GM10266 (cell line): ENCODE measurements at regions not wholly inside any gene's neighbourhood (a gene's known extent, or its start where the extent isn't known, plus 50 kb on each side); places are given as distances from the start of the nearest gene placed in this dataset.

Experiments used
- DNase-seq: peaks from one replicate; pipeline ENCODE4 v3.0.0; 2012; ENCODE audit errors: extremely low spot score
- CTCF ChIP-seq: IDR thresholded peaks from 2 replicates; pipeline ENCODE4 v1.5.1; 2012; ENCODE audit warnings: mild to moderate bottlenecking, low read depth; ENCODE audit not compliant: control insufficient read depth, insufficient read depth; ENCODE audit errors: missing control alignments

GRCh38 chr12:92295523-92295922, 149.9 kb upstream of the BTG1 start:
- DNase-seq: no peak
- TF ChIP-seq CTCF: no peak

GRCh38 chr12:92294676-92295440, 149.2 kb upstream of the BTG1 start:
- TF ChIP-seq CTCF: no peak
- DNase-seq: no peak

GRCh38 chr12:92292016-92292415, 146.4 kb upstream of the BTG1 start:
- no peak for DNase-seq
- TF ChIP-seq CTCF: no peak

- DNase-seq: no peak
- TF ChIP-seq CTCF: no peak
Measured at GRCh38 chr12:92290886-92291285, 145.2 kb upstream of the BTG1 start.

- no peak for DNase-seq
- no peak for TF ChIP-seq CTCF
Measured at GRCh38 chr12:92290350-92290695, 144.7 kb upstream of the BTG1 start.

GRCh38 chr12:92289629-92290349, 144.1 kb upstream of the BTG1 start:
- DNase-seq: no peak
- TF ChIP-seq CTCF: no peak

GRCh38 chr12:92288561-92288960, 142.9 kb upstream of the BTG1 start:
- TF ChIP-seq CTCF: no peak

More at GRCh38 chr12:92288561-92288960, 142.9 kb upstream of the BTG1 start:
- no peak for DNase-seq
